T-helper 1 cell treated with Interleukin-12 subunit alpha and Interleukin-12 subunit beta and Interleukin-4 antibody, amounts not matched to agents 30 μg/mL and 1 μg/mL, for 36 hours (primary cell): ENCODE measurements at regions not wholly inside any gene's neighbourhood (a gene's known extent, or its start where the extent isn't known, plus 50 kb on each side); places are given as distances from the start of the nearest gene placed in this dataset.

ENCODE experiments used
- H3K27ac Mint-ChIP-seq: one replicate; pipeline ENCODE4 v1.8.0; 2021; ENCODE audit warnings: mild to moderate bottlenecking, mixed read lengths
- H3K27me3 Mint-ChIP-seq: one replicate; pipeline ENCODE4 v1.8.0; 2021; ENCODE audit warnings: low read depth, mixed read lengths
- H3K36me3 Mint-ChIP-seq: one replicate; pipeline ENCODE4 v1.8.0; 2021; ENCODE audit warnings: low read depth, mixed read lengths
- H3K4me1 Mint-ChIP-seq: one replicate; pipeline ENCODE4 v1.8.0; 2021; ENCODE audit warnings: low read depth, mixed read lengths
- H3K4me3 Mint-ChIP-seq: one replicate; pipeline ENCODE4 v1.8.0; 2021; ENCODE audit warnings: mild to moderate bottlenecking, moderate library complexity, mixed read lengths
- H3K9me3 Mint-ChIP-seq: one replicate; pipeline ENCODE4 v1.8.0; 2021; ENCODE audit warnings: mixed read lengths

DNA sequence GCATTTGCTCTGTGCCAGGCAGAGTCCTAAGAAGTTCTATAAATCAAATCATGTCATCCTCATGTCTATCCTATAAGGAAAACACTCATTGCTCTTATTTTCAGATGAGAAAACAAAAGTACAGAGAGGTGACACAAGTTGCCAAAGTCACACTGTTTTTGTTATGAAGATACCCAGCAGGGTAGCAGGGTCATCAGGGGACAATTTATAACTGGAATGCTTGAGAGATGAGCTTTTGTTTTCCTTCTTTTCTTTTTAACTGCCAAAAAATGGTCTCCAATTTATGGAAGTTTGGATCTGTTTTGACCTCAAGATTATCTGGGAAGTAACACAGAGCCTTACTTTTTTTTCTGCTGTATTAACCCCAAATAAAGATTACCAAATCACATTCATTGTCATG lies 354.1 kb downstream of the SUCLA2 start:
- Mint-ChIP-seq H3K27ac (no peak overlapping the region), H3K9me3 (no peaks in the 10 kb centered on the region), H3K36me3 (no peaks in the 10 kb centered on the region), H3K27me3 (no peaks in the 10 kb centered on the region), H3K4me3 (no peak overlapping the region), H3K4me1 (no peaks in the 10 kb centered on the region)

- Mint-ChIP-seq H3K9me3 (no peaks in the 10 kb centered on the region), H3K36me3 (no peaks in the 10 kb centered on the region), H3K4me3 (no peak overlapping the region), H3K4me1 (no peaks in the 10 kb centered on the region), H3K27ac (no peak overlapping the region), H3K27me3 (no peaks in the 10 kb centered on the region)
Observed at GRCh38 chr13:47646298-47646697, 354.8 kb downstream of the SUCLA2 start.

DNA sequence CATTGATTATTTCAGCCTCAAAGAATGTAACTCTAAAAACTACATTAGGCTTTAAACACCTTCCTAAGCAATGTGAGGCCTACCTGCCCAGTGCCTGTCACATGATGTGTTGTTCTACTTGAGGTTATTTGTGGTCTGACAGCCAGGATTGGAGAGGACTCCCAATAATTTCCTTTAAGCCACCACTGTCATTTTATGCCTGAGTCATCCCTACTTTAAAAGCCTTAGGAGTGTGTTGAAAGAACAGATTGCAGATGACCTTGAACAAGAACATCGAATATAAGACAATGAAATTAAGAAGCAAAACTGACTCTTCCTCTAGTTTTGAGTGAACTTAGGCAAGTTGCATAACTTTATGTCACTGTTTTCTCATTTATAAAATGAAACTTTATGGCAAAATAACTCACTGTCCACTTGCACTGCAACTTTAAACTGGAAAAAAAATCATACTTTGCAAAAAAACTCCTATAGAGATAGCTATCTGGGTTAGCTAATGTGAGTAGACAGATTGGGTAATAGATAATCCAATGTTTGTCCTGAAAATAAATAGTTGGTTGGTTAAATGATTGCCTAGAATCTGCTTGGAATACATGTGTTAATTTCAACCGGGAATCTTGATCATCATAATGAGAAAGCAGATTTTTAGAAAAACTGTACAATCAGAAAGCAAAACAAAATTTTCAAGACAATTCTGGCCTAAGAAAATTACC lies 361.2 kb downstream of the SUCLA2 start:
- H3K9me3 Mint-ChIP-seq, result peaks cover 4% of the 10 kb centered on the region
- H3K27me3 Mint-ChIP-seq, result no peaks in the 10 kb centered on the region
- H3K4me1 Mint-ChIP-seq, result no peaks in the 10 kb centered on the region
- H3K4me3 Mint-ChIP-seq, result no peak overlapping the region
- no peaks in the 10 kb centered on the region for H3K36me3 Mint-ChIP-seq
- H3K27ac Mint-ChIP-seq, result no peak overlapping the region

DNA sequence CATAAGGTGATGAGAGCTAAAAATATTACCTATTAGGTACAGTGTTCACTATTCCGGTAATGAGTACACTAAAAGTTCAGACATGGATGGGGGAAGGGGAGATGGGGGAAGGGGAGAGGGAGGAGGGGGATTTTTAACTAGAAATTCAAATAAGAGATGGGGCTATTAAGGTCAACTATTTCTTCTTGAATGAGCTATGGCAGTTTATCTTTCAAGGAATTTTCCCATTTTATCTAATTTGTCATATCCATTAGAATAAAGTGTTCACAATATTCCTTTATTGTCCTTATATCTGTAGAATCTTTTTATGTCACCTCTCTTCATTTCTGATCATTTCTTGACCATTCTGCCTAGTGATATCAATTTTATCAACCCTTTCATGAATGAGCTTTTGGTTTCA lies 362.4 kb downstream of the SUCLA2 start:
- no peaks in the 10 kb centered on the region for H3K27me3 Mint-ChIP-seq
- H3K36me3 Mint-ChIP-seq, result no peaks in the 10 kb centered on the region
- H3K27ac Mint-ChIP-seq, result no peak overlapping the region
- no peak overlapping the region for H3K4me3 Mint-ChIP-seq
- peaks cover 4% of the 10 kb centered on the region for H3K9me3 Mint-ChIP-seq
- H3K4me1 Mint-ChIP-seq, result no peaks in the 10 kb centered on the region

DNA sequence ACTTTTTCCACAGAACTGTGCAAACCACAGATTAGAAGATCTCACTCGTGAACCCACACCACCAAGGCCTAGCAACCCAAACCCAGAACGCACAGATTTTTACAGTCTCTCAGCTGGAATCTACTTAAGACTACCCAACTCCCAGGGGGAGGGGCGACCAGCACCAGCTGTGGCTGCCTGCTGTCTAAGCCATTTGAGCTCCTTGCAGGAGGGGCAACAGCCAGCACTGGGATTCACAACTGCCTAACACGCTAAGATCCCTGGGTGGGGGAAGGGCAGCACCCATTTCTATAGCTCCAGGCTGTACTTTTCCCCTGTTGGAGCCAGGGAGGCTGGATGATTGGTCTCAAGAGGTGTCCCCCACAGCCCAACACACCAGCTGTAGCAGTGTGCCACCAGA lies 368.8 kb downstream of the SUCLA2 start:
- H3K4me1 Mint-ChIP-seq, result no peaks in the 10 kb centered on the region
- H3K27me3 Mint-ChIP-seq, result no peaks in the 10 kb centered on the region
- peaks cover 9% of the 10 kb centered on the region for H3K9me3 Mint-ChIP-seq
- H3K4me3 Mint-ChIP-seq, result no peak overlapping the region
- H3K36me3 Mint-ChIP-seq, result no peaks in the 10 kb centered on the region
- H3K27ac Mint-ChIP-seq, result no peak overlapping the region

GRCh38 chr13:47628666-47629065 lies 372.4 kb downstream of the SUCLA2 start:
- H3K9me3 Mint-ChIP-seq, result peaks cover 5% of the 10 kb centered on the region
- H3K27me3 Mint-ChIP-seq, result no peaks in the 10 kb centered on the region
- no peaks in the 10 kb centered on the region for H3K4me1 Mint-ChIP-seq
- no peak overlapping the region for H3K27ac Mint-ChIP-seq
- no peaks in the 10 kb centered on the region for H3K36me3 Mint-ChIP-seq
- H3K4me3 Mint-ChIP-seq, result no peak overlapping the region

- H3K27me3 Mint-ChIP-seq, result no peaks in the 10 kb centered on the region
- no peaks in the 10 kb centered on the region for H3K9me3 Mint-ChIP-seq
- H3K4me3 Mint-ChIP-seq, result no peak overlapping the region
- H3K27ac Mint-ChIP-seq, result no peak overlapping the region
- H3K4me1 Mint-ChIP-seq, result no peaks in the 10 kb centered on the region
- no peaks in the 10 kb centered on the region for H3K36me3 Mint-ChIP-seq
Observed at GRCh38 chr13:47623862-47624261, 377.2 kb downstream of the SUCLA2 start.

GRCh38 chr13:47621931-47622330 lies 379.1 kb downstream of the SUCLA2 start:
- Mint-ChIP-seq H3K27ac (no peak overlapping the region), H3K4me3 (no peak overlapping the region), H3K4me1 (no peaks in the 10 kb centered on the region), H3K36me3 (no peaks in the 10 kb centered on the region), H3K27me3 (no peaks in the 10 kb centered on the region), H3K9me3 (no peaks in the 10 kb centered on the region)

DNA sequence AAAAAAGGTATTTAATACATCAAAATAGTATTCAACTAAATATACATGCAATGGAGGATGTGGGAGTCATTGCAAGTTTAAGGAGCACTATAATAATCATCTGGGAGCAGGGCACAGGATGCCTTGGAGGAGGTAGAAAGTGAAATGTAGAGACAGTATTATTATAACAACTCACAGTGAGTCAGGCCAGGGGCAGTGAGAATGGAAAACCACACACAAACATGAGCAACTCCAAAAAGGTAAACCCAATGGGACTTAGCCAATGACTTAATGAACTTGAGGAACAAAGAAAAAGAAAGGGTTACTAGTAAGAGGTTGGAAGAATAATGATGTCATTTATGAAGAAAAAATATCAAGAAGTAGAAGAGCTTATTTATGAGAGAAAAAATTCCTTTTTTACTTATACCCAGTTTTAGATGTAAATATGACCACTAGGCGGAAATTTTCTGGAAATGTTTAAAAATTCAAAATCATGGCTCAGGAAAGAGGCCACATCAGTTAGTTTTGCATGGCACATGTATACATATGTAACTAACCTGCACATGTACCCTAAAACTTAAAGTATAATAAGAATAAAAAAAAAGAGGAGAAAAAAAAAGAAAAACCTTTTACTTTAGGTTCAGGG lies 389.3 kb downstream of the SUCLA2 start:
- no peaks in the 10 kb centered on the region for H3K9me3 Mint-ChIP-seq
- H3K27ac Mint-ChIP-seq, result no peak overlapping the region
- no peaks in the 10 kb centered on the region for H3K27me3 Mint-ChIP-seq
- H3K4me3 Mint-ChIP-seq, result no peak overlapping the region
- H3K4me1 Mint-ChIP-seq, result no peaks in the 10 kb centered on the region
- H3K36me3 Mint-ChIP-seq, result no peaks in the 10 kb centered on the region

- Mint-ChIP-seq H3K27me3 (no peaks in the 10 kb centered on the region), H3K36me3 (no peaks in the 10 kb centered on the region), H3K27ac (no peak overlapping the region), H3K4me3 (no peak overlapping the region), H3K4me1 (no peaks in the 10 kb centered on the region), H3K9me3 (peaks cover 1% of the 10 kb centered on the region)
Observed at GRCh38 chr13:47610687-47611086, 390.4 kb downstream of the SUCLA2 start.

- H3K4me1 Mint-ChIP-seq, result no peaks in the 10 kb centered on the region
- peaks cover 10% of the 10 kb centered on the region for H3K9me3 Mint-ChIP-seq
- H3K27ac Mint-ChIP-seq, result no peak overlapping the region
- H3K36me3 Mint-ChIP-seq, result no peaks in the 10 kb centered on the region
- H3K27me3 Mint-ChIP-seq, result no peaks in the 10 kb centered on the region
- no peak overlapping the region for H3K4me3 Mint-ChIP-seq
Observed at GRCh38 chr13:47603365-47603764, 397.7 kb downstream of the SUCLA2 start.

GRCh38 chr13:47598340-47598911 lies 402.6 kb downstream of the SUCLA2 start:
- no peak overlapping the region for H3K27ac Mint-ChIP-seq
- no peaks in the 10 kb centered on the region for H3K36me3 Mint-ChIP-seq
- H3K4me3 Mint-ChIP-seq, result no peak overlapping the region
- no peaks in the 10 kb centered on the region for H3K27me3 Mint-ChIP-seq
- H3K4me1 Mint-ChIP-seq, result no peaks in the 10 kb centered on the region
- no peaks in the 10 kb centered on the region for H3K9me3 Mint-ChIP-seq

DNA sequence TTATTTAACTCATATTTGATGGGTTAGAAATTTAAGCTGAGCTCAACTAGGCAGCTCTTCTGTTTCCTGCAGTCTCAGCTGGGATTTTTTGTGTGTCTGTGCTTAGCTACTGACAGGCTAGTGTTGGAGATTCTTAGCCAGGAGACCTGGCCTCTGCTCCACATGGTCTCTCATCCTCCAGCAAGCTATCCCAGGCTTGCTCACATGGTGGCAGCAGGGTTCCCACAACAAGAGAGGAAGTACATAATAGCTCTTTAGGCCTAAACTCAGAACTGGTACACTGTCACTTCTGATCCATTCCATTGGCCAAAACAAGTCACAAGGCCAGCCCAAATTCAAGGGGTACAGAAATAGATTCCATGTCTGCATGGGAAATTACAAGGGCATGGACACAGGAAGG lies 406.2 kb downstream of the SUCLA2 start:
- H3K4me1 Mint-ChIP-seq, result no peaks in the 10 kb centered on the region
- peaks cover 9% of the 10 kb centered on the region for H3K9me3 Mint-ChIP-seq

GRCh38 chr13:47592256-47592655 lies 408.8 kb downstream of the SUCLA2 start:
- no peak overlapping the region for H3K27ac Mint-ChIP-seq
- no peaks in the 10 kb centered on the region for H3K4me1 Mint-ChIP-seq
- no peaks in the 10 kb centered on the region for H3K27me3 Mint-ChIP-seq
- H3K9me3 Mint-ChIP-seq, result peaks cover 9% of the 10 kb centered on the region
- H3K36me3 Mint-ChIP-seq, result no peaks in the 10 kb centered on the region
- H3K4me3 Mint-ChIP-seq, result no peak overlapping the region

More for the DNA sequence above, 406.2 kb downstream of the SUCLA2 start:
- Mint-ChIP-seq H3K27me3 (no peaks in the 10 kb centered on the region), H3K4me3 (no peak overlapping the region), H3K36me3 (no peaks in the 10 kb centered on the region), H3K27ac (no peak overlapping the region)

- H3K27ac Mint-ChIP-seq, result no peak overlapping the region
- H3K27me3 Mint-ChIP-seq, result no peaks in the 10 kb centered on the region
- no peaks in the 10 kb centered on the region for H3K4me1 Mint-ChIP-seq
- peaks cover 12% of the 10 kb centered on the region for H3K9me3 Mint-ChIP-seq
- H3K4me3 Mint-ChIP-seq, result no peak overlapping the region
- no peaks in the 10 kb centered on the region for H3K36me3 Mint-ChIP-seq
Observed at GRCh38 chr13:47588676-47589075, 412.4 kb downstream of the SUCLA2 start.
